Ovary (tissue), 7 donors: ENCODE measurements at regions not wholly inside any gene's neighbourhood (a gene's known extent, or its start where the extent isn't known, plus 50 kb on each side); places are given as distances from the start of the nearest gene placed in this dataset.

Experiments
- DNase-seq, 5 donors: peaks; one replicate each; pipeline ENCODE4 v3.0.0-alpha.2; 2019 to 2020
- H3K27ac ChIP-seq, 2 donors: fragments of 200-600 bp; one replicate each; pipeline versions ENCODE4 v1.5.1 to v1.8.0; 2019 to 2022
- H3K27me3 ChIP-seq: fragments of 200-600 bp; one replicate; pipeline ENCODE4 v1.8.0; 2022
- H3K36me3 ChIP-seq: fragments of 200-600 bp; sonication (generic); one replicate; pipeline ENCODE4 v1.5.1; 2019
- H3K4me1 ChIP-seq: one replicate; pipeline ENCODE4 v1.8.1; 2013; ENCODE audit warnings: mild to moderate bottlenecking, moderate library complexity; ENCODE audit not compliant: insufficient read depth
- H3K4me3 ChIP-seq: fragments of 200-600 bp; sonication (generic); one replicate; pipeline ENCODE4 v1.5.1; 2017
- H3K9me3 ChIP-seq, 2 donors: fragments of 200-600 bp in 1 of 2; sonication (generic) in 1 of 2; one replicate each; pipeline versions ENCODE4 v1.5.1 to v1.8.1; 2013 to 2019; ENCODE audit warnings: mild to moderate bottlenecking in 1 of 2, moderate library complexity in 1 of 2
- EP300 ChIP-seq: sonication (generic); formaldehyde crosslinking; IDR thresholded peaks from one replicate; pipeline ENCODE4 v1.6.1; 2017; ENCODE audit warnings: antibody characterized with exemption
- POLR2A ChIP-seq: fragments of 450-650 bp; IDR thresholded peaks from one replicate; pipeline ENCODE4 v1.6.1; 2017; ENCODE audit warnings: antibody characterized with exemption, mild to moderate bottlenecking, moderate library complexity
- WGBS, 3 donors: extraction: QIAGEN DNeasy Blood & Tissue Kit in 1 of 3; methylation state at CpG; one replicate each; pipeline versions ENCODE4 v1.1.5 to v1.1.7; 2013 to 2017; 5-methylcytosine and 5-hydroxymethylcytosine counted together
- intact Hi-C, 4 donors: fragments of 100-400 bp; cut with DNase I; formaldehyde crosslinking; loops; one replicate each; pipeline versions ENCODE4 v1.11.0 to v1.15.1; 2022 to 2023
- TF ChIP-seq, protein P1 (sequence below), 3 donors: fragments of 450-650 bp in 2 of 3; fragments of 200-600 bp in 1 of 3; IDR thresholded peaks; one replicate each; pipeline versions ENCODE4 v1.5.1 to v1.8.0; 2016 to 2022; ENCODE audit warnings: antibody characterized with exemption in 3 of 3, mild to moderate bottlenecking in 1 of 3
- donor health status: DM: no; HTN: no; CAD: no; lungs with moderate emphysema.
- donor health status: DM: no; HTN: no; CAD: no.
- donor health status: Bipolar disorder and iron deficiency.
- donor health status: DM: no; HTN: no; CAD: no.
- donor health status: DM: yes; HTN: yes; CAD: no.

- Histone ChIP-seq H3K4me1 (peaks cover 6% of the 10 kb centered on the region), H3K36me3 (no peaks in the 10 kb centered on the region), H3K9me3 (no peaks in the 10 kb centered on the region), H3K4me3 (peak overlapping the region; percentile 33), H3K27me3 (no peaks in the 10 kb centered on the region), H3K27ac (peak overlapping the region in 1 of 2 donors; percentile 38)
- no peak for TF ChIP-seq EP300
- TF ChIP-seq POLR2A = no peak
- TF ChIP-seq, protein P1, sequence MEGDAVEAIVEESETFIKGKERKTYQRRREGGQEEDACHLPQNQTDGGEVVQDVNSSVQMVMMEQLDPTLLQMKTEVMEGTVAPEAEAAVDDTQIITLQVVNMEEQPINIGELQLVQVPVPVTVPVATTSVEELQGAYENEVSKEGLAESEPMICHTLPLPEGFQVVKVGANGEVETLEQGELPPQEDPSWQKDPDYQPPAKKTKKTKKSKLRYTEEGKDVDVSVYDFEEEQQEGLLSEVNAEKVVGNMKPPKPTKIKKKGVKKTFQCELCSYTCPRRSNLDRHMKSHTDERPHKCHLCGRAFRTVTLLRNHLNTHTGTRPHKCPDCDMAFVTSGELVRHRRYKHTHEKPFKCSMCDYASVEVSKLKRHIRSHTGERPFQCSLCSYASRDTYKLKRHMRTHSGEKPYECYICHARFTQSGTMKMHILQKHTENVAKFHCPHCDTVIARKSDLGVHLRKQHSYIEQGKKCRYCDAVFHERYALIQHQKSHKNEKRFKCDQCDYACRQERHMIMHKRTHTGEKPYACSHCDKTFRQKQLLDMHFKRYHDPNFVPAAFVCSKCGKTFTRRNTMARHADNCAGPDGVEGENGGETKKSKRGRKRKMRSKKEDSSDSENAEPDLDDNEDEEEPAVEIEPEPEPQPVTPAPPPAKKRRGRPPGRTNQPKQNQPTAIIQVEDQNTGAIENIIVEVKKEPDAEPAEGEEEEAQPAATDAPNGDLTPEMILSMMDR (IDR thresholded peaks at IDR 0.05) = no peak
- peak; percentile 76 to 86 (median 83) for DNase-seq
- 15 to 22% (median 20%) methylated on average over 34 of the region's 34 CpGs for WGBS, 3 donors
- intact Hi-C loops = no loop called here
Observed at GRCh38 chr6:6736791-6737654, 148.5 kb downstream of the LY86 start.

- H3K36me3 ChIP-seq = no peaks in the 10 kb centered on the region
- WGBS, 3 donors = 36 to 46% (median 45%) methylated on average over 6 of the region's 6 CpGs
- H3K4me3 ChIP-seq = peak overlapping the region; percentile 33
- H3K27me3 ChIP-seq = no peaks in the 10 kb centered on the region
- no peaks in the 10 kb centered on the region for H3K9me3 ChIP-seq
- TF ChIP-seq, protein P1 (IDR thresholded peaks at IDR 0.05) = no peak
- TF ChIP-seq EP300 (no peak), POLR2A (no peak)
- no peak for DNase-seq
- intact Hi-C loops = no loop called here
- peaks cover 6% of the 10 kb centered on the region for H3K4me1 ChIP-seq
- peak overlapping the region in 1 of 2 donors; percentile 38 for H3K27ac ChIP-seq
Observed at GRCh38 chr6:6737671-6738070, 149.2 kb downstream of the LY86 start.

DNA sequence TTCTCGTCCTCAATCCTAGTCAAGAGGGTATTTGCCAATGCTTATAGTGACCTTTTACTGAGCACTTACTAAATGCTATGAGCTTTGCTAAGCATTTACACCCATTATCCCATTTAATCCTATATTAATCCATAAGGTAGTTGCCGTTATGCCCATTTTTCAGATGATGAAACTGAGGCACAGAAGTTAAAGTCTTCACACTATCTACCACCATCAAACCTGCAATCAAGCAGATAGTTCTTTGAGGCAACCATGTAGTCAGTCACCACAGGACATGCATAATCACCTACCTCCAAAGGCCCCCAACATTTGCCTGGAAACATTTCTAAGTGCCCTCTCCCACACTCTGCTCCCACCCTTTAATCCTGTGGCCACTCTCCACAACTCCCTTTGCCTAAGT lies 149.6 kb downstream of the LY86 start:
- Histone ChIP-seq H3K4me3 (no peak overlapping the region), H3K36me3 (no peaks in the 10 kb centered on the region), H3K4me1 (peaks cover 6% of the 10 kb centered on the region), H3K27ac (no peak overlapping the region), H3K9me3 (no peaks in the 10 kb centered on the region), H3K27me3 (no peaks in the 10 kb centered on the region)
- no peak for DNase-seq
- WGBS, 3 donors = 90 to 95% (median 92%) methylated on average over 2 of the region's 2 CpGs
- TF ChIP-seq EP300 = no peak
- TF ChIP-seq POLR2A = no peak
- TF ChIP-seq, protein P1 (IDR thresholded peaks at IDR 0.05) = no peak
- intact Hi-C loops = no loop called here

GRCh38 chr6:6738922-6739716 lies 150.6 kb downstream of the LY86 start:
- no peaks in the 10 kb centered on the region for H3K9me3 ChIP-seq
- no peak for TF ChIP-seq POLR2A
- no peak for TF ChIP-seq EP300
- TF ChIP-seq, protein P1 (IDR thresholded peaks at IDR 0.05) = no peak
- no peak overlapping the region for H3K4me3 ChIP-seq
- peaks cover 6% of the 10 kb centered on the region for H3K4me1 ChIP-seq
- WGBS, 3 donors = 57 to 65% (median 60%) methylated on average over 5 of the region's 5 CpGs
- H3K27me3 ChIP-seq = no peaks in the 10 kb centered on the region
- H3K36me3 ChIP-seq = no peaks in the 10 kb centered on the region
- DNase-seq = no peak
- H3K27ac ChIP-seq = no peak overlapping the region
- intact Hi-C loops = no loop called here
